C4-2B (cell line): ENCODE measurements at regions not wholly inside any gene's neighbourhood (a gene's known extent, or its start where the extent isn't known, plus 50 kb on each side); places are given as distances from the start of the nearest gene placed in this dataset.

ENCODE experiments used
- H3K27ac ChIP-seq: fragments of 450-650 bp; 2 replicates; pipeline ENCODE4 v1.5.1; 2017
- CTCF ChIP-seq: fragments of 450-650 bp; conservative IDR thresholded peaks from 2 replicates; pipeline ENCODE4 v1.5.1; 2017; ENCODE audit warnings: mild to moderate bottlenecking
- ZFX ChIP-seq: fragments of 450-650 bp; IDR thresholded peaks from 2 replicates; pipeline ENCODE4 v1.6.1; 2017

- TF ChIP-seq CTCF (no peak), ZFX (no peak)
- no peak overlapping the region for H3K27ac ChIP-seq
Observed at GRCh38 chr5:174323878-174324281, 278.4 kb downstream of the NSG2 start.

GRCh38 chr5:174324680-174325079 lies 279.2 kb downstream of the NSG2 start:
- TF ChIP-seq ZFX (no peak), CTCF (no peak)
- no peak overlapping the region for H3K27ac ChIP-seq

- no peak overlapping the region for H3K27ac ChIP-seq
- TF ChIP-seq ZFX (no peak), CTCF (no peak)
Observed at GRCh38 chr5:174325431-174325830, 279.9 kb downstream of the NSG2 start.

- no peak for TF ChIP-seq CTCF
- no peak for TF ChIP-seq ZFX
- no peak overlapping the region for H3K27ac ChIP-seq
Observed at GRCh38 chr5:174325961-174326360, 280.5 kb downstream of the NSG2 start.

GRCh38 chr5:174326372-174326771 lies 280.9 kb downstream of the NSG2 start:
- H3K27ac ChIP-seq, result no peak overlapping the region
- TF ChIP-seq ZFX, result no peak
- TF ChIP-seq CTCF, result no peak

DNA sequence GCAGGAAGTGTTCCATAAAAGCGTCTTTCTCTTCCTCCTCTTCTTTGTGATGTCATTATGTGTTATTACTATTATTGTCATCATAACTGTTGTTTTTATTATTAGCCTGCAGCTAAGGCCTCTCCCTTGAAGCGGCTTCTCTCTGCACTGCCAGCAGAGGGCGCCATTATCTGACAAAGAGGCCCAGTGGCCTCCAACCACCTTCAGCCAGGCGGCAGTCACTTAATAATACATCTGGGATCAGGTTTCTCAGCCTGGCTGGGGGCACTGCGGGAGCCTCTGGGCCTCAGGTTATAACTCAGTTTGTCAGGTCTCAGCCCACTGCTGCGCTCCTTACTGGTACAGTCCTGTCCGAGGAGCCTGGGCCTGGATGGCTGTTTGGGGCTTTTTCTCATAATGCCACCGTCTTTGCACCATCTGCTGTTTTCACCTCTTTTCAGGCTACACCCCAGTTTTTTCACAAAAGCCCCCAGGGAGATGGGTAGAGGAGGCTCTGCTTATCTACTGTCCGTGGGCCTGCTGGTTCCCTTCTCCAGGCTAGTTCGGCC lies 281.9 kb downstream of the NSG2 start:
- no peak overlapping the region for H3K27ac ChIP-seq
- no peak for TF ChIP-seq ZFX
- peak; percentile 95 for TF ChIP-seq CTCF

DNA sequence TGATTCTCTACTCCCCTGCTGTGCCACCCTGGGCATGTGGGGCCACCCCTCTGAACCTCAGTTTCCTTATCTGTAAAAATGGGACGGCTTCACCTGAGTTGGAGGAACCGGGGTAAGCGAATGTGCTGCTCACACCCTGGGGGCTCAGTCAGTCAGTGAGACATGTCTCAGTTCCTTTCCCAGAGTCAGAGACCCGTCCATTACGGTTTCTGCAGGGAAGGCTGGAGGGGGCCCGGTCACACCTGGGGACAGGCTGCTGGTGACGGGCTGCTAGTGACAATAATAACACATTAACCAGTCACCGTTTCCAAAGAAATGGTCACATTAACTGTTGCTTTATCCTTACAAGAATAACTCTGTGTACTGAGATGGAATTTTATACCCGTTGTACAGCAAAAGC lies 282.4 kb downstream of the NSG2 start:
- H3K27ac ChIP-seq, result no peak overlapping the region
- TF ChIP-seq ZFX (no peak), CTCF (no peak)
